Panc1 (cell line): ENCODE measurements at regions not wholly inside any gene's neighbourhood (a gene's known extent, or its start where the extent isn't known, plus 50 kb on each side); places are given as distances from the start of the nearest gene placed in this dataset.

Experiments used
- CTCF ChIP-seq: fragments of 450-650 bp; IDR thresholded peaks from 2 replicates; pipeline ENCODE4 v1.5.1; 2017; ENCODE audit warnings: mild to moderate bottlenecking
- POLR2AphosphoS5 ChIP-seq: IDR thresholded peaks from 2 replicates; pipeline ENCODE4 v1.6.1; 2012; ENCODE audit warnings: mild to moderate bottlenecking, low read depth, low read length, moderate library complexity
- REST ChIP-seq, 2 experiments: IDR thresholded peaks; 2 replicates each; pipeline ENCODE4 v1.6.1; 2011 to 2012; ENCODE audit warnings: low read depth in 2 of 2, control low read depth in 1 of 2, low read length in 1 of 2, mild to moderate bottlenecking in 1 of 2, moderate library complexity in 1 of 2; ENCODE audit not compliant: insufficient read depth in 1 of 2
- SIN3A ChIP-seq: IDR thresholded peaks from 2 replicates; pipeline ENCODE4 v1.6.1; 2012; ENCODE audit warnings: low read depth, mild to moderate bottlenecking, low read length, moderate library complexity, borderline replicate concordance; ENCODE audit not compliant: insufficient read depth
- TCF7L2 ChIP-seq: IDR thresholded peaks from 2 replicates; pipeline ENCODE4 v1.6.1; 2011; ENCODE audit warnings: mild to moderate bottlenecking, low read depth, low read length, inconsistent platforms

GRCh38 chr7:142383841-142384492 lies 126.1 kb upstream of the PRSS58 start:
- TF ChIP-seq CTCF (no peak), POLR2AphosphoS5 (no peak), SIN3A (no peak), TCF7L2 (no peak), REST (IDR thresholded peaks at IDR 0.05; ENCODE audit: insufficient read depth in 1 of 2, low read depth in 2 of 2, low read length in 1 of 2) (no peak)
